ENCODE measurements at regions not wholly inside any gene's neighbourhood (a gene's known extent, or its start where the extent isn't known, plus 50 kb on each side); places are given as distances from the start of the nearest gene placed in this dataset.

DNA sequence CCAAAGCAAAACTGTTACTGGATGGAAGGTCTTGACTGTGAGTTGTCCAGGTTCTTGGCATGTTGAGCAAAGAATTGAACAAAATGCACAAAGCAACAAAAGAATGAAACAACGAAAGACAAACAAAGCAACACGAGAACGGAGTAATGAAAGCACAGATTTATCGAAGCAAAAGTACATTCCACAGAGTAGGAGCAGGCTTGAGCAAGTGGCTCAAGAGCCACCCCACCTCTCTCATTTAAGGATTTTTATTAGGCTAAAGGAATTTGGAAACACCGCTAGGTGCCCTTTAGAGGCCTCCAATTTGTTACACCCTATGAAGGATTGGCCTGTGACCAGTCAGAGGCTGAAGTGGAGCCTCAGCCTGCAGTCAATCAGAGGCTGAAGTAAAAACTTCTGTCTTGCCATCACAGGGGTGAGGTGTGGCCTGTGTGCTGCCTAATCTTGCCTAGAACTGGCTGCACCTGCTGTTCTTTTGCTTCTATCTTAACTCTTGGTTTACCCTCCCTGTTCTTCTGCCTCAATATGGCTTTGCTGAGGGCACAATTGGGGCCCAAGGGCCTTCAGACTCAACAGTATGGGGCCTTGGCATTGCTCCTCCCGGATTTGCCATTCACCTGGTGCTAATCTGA is 59.4 kb upstream of the FTH1 start:
- no peak for DNase-seq

- peak; percentile 86 for DNase-seq
These were observed 58.2 kb upstream of the FTH1 start for GRCh38 chr11:62025487-62026105.

DNA sequence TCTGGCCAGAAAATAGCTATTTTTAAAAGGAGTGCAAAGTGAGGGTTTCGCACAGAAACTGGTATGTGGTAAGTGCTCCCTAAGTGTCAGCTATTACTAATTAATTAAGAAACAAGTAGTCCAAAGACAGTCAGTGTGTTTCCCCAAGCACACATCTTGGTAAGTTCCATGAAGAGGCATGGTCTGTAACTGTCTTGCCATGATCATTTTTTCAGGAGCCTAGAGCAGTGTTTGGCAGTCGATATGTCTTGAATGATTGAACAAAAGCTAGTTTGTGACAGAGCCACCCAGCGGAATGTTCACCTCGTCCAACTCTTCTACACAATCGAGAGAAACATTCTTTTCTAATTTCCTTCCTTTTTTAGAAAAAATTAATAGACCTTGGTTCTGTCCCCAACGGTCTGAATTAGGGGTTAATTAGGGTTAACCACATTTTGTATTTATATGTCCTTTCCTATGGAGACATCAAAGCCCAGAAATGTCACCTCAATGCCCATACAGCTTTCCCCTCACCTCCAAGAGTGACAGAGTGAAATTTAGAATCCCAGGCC is 57.6 kb upstream of the FTH1 start:
- no peak for DNase-seq

GRCh38 chr11:62022211-62022610 is 54.8 kb upstream of the FTH1 start:
- no peak for DNase-seq

DNA sequence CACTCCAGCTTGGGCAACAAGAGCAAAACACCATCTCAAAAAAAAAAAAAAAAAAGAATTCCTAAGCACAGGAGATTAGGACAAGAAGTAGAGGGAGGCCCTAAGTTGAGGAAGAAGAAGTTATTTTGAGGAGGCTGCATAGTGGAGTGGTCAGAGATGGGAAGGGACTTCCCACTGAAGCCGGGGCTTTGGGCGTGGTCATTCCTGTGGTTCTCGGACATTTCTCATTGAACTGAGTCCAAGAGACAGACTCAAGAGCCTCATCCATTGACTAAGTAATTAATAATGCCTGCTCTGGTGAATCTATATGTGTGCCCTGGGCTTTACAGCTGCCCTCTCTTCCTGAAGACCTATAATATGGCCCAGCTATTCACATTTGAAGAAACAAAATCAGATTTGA is 53.2 kb upstream of the FTH1 start:
- DNase-seq, result no peak

DNA sequence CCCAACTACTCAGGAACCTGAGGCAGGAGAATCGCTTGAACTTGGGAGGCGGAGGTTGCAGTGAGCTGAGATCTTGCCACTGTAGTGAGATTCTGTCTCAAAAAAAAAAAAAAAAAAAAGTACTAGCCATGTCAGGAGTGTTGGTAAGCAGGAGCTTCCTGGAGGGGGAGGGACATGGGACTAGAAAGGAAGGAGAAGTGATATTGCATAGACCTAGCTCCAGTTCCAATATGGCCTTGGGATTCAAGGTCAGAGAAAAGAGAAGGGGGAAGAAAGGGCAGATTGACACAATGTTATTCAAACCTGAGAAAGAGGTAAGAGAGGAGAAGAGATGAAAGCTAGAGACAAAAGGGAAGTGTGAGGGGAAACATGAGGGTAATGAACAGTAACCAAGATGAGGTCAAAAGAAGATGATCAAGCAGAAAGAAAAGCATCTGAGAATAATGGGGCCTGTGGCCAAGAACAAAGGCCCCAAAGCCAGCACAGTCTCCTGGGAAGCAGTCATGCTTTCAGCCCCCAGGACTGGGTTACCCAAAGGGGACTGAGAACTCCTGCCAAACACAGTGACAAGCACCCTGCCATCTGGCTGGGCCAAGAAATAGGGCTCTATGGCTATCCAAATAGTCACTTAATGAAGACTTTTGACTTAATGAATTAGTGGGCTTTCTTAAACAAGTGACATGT is 51.7 kb upstream of the FTH1 start:
- no peak for DNase-seq

- no peak for DNase-seq
These were observed 50.6 kb upstream of the FTH1 start for GRCh38 chr11:62017878-62018655.

Data from activated effector memory CD4-positive, alpha-beta T cell treated with anti-CD3 and anti-CD28 coated beads, Interleukin-2, amount 50 U/mL, for 16 hours (primary cell).